HG02884 (cell line): ENCODE measurements at regions not wholly inside any gene's neighbourhood (a gene's known extent, or its start where the extent isn't known, plus 50 kb on each side); places are given as distances from the start of the nearest gene placed in this dataset.

Experiments used
- ATAC-seq: cut with Tn5 transposase; IDR thresholded peaks from one replicate; pipeline ENCODE4 v1.9.1; 2021; ENCODE audit warnings: mild to moderate bottlenecking, moderate library complexity; ENCODE audit not compliant: unreplicated experiment

- no peak for ATAC-seq
Observed at GRCh38 chr18:77716282-77716681, 466.6 kb downstream of the GALR1 start.

GRCh38 chr18:77733292-77733903, 483.8 kb downstream of the GALR1 start:
- no peak for ATAC-seq

GRCh38 chr18:77736842-77737241, 487.2 kb downstream of the GALR1 start:
- ATAC-seq, result no peak

- ATAC-seq, result no peak
Observed at GRCh38 chr18:77737405-77737804, 487.8 kb downstream of the GALR1 start.

GRCh38 chr18:77749089-77749488, 499.4 kb downstream of the GALR1 start:
- ATAC-seq, result no peak

- ATAC-seq, result no peak
Observed at GRCh38 chr18:77750006-77750405, 500.4 kb downstream of the GALR1 start.

GRCh38 chr18:77754475-77755044, 504.9 kb downstream of the GALR1 start:
- ATAC-seq, result no peak

GRCh38 chr18:77755187-77755586, 505.5 kb downstream of the GALR1 start:
- ATAC-seq, result no peak

GRCh38 chr18:77761332-77761731, 511.7 kb downstream of the GALR1 start:
- no peak for ATAC-seq

GRCh38 chr18:77762014-77762413, 512.4 kb downstream of the GALR1 start:
- ATAC-seq, result no peak

- no peak for ATAC-seq
Observed at GRCh38 chr18:77762642-77763041, 513.0 kb downstream of the GALR1 start.

GRCh38 chr18:77763530-77764145, 514.0 kb downstream of the GALR1 start:
- ATAC-seq, result no peak

GRCh38 chr18:77765468-77765867, 515.8 kb downstream of the GALR1 start:
- ATAC-seq, result no peak

GRCh38 chr18:77766421-77766820, 516.8 kb downstream of the GALR1 start:
- no peak for ATAC-seq

GRCh38 chr18:77772177-77772576, 522.5 kb downstream of the GALR1 start:
- ATAC-seq, result no peak

- ATAC-seq, result no peak
Observed at GRCh38 chr18:77776104-77776503, 526.5 kb downstream of the GALR1 start.

GRCh38 chr18:77777163-77777562, 527.5 kb downstream of the GALR1 start:
- ATAC-seq, result no peak

GRCh38 chr18:77784759-77785379, 535.2 kb downstream of the GALR1 start:
- no peak for ATAC-seq

GRCh38 chr18:77785415-77785975, 535.8 kb downstream of the GALR1 start:
- no peak for ATAC-seq

- ATAC-seq, result no peak
Observed at GRCh38 chr18:77803024-77803423, 553.4 kb downstream of the GALR1 start.

GRCh38 chr18:77804382-77804781, 554.7 kb downstream of the GALR1 start:
- no peak for ATAC-seq

- ATAC-seq, result no peak
Observed at GRCh38 chr18:77807650-77808049, 558.0 kb downstream of the GALR1 start.
